Adrenal gland (tissue), 9 donors: ENCODE measurements at regions not wholly inside any gene's neighbourhood (a gene's known extent, or its start where the extent isn't known, plus 50 kb on each side); places are given as distances from the start of the nearest gene placed in this dataset.

Experiments used
- DNase-seq, 7 donors: peaks; one replicate each; pipeline ENCODE4 v3.0.0-alpha.2; 2019 to 2020
- H3K27ac ChIP-seq, 5 donors: fragments of 200-600 bp; sonication (generic) in 4 of 5; 1 replicate in 3 of 5; 2 replicates in 2 of 5; pipeline versions ENCODE4 v1.5.1 to v1.8.0; 2016 to 2020; ENCODE audit warnings: mild to moderate bottlenecking in 1 of 5
- H3K27me3 ChIP-seq: fragments of 200-600 bp; 2 replicates; pipeline ENCODE4 v1.8.0; 2021
- H3K36me3 ChIP-seq, 2 donors: fragments of 200-600 bp; replicated peaks in 1 of 2; 1 replicate in 1 of 2; 2 replicates in 1 of 2; pipeline versions ENCODE4 v1.5.1 to v1.8.0; 2018 to 2022
- H3K4me1 ChIP-seq, 2 donors: fragments of 200-600 bp; replicated peaks in 1 of 2; 1 replicate in 1 of 2; 2 replicates in 1 of 2; pipeline versions ENCODE4 v1.5.1 to v1.8.0; 2018 to 2021
- H3K4me3 ChIP-seq, 4 donors: fragments of 200-600 bp; sonication (generic) in 3 of 4; one replicate each; pipeline ENCODE4 v1.5.1; 2016 to 2018
- H3K9me3 ChIP-seq, 3 donors: fragments of 200-600 bp; sonication (generic) in 1 of 3; replicated peaks in 1 of 3; 1 replicate in 2 of 3; 2 replicates in 1 of 3; pipeline versions ENCODE4 v1.5.1 to v1.8.0; 2016 to 2021
- CTCF ChIP-seq, 6 experiments: fragments of 450-650 bp in 4 of 6; fragments of 200-600 bp in 2 of 6; sonication (generic) in 1 of 6; IDR thresholded peaks; 1 replicate in 5 of 6; 2 replicates in 1 of 6; pipeline versions ENCODE4 v1.5.1 to v1.8.0; 2016 to 2021; ENCODE audit warnings: antibody characterized with exemption in 6 of 6, mild to moderate bottlenecking in 2 of 6, moderate library complexity in 1 of 6
- POLR2A ChIP-seq, 2 donors: fragments of 450-650 bp; IDR thresholded peaks; one replicate each; pipeline ENCODE4 v1.6.1; 2017; ENCODE audit warnings: antibody characterized with exemption in 2 of 2, mild to moderate bottlenecking in 2 of 2, moderate library complexity in 1 of 2
- WGBS, 4 donors: extraction: QIAGEN DNeasy Blood & Tissue Kit in 2 of 4; methylation state at CpG; one replicate each; pipeline versions ENCODE4 v1.1.5 to v1.1.7; 2013 to 2017; 5-methylcytosine and 5-hydroxymethylcytosine counted together
- intact Hi-C, 2 donors: fragments of 100-400 bp; cut with DNase I; formaldehyde crosslinking; loops; one replicate each; pipeline versions ENCODE4 v1.14.1 to v1.15.0; 2022 to 2023
- donor health status: healthy with polysubstance abuse.
- donor health status: Bipolar disorder and iron deficiency.
- donor health status: DM: yes; HTN: yes; CAD: no.
- donor health status: DM: no; HTN: no; CAD: no.
- donor health status: DM: no; HTN: no; CAD: no.

DNA sequence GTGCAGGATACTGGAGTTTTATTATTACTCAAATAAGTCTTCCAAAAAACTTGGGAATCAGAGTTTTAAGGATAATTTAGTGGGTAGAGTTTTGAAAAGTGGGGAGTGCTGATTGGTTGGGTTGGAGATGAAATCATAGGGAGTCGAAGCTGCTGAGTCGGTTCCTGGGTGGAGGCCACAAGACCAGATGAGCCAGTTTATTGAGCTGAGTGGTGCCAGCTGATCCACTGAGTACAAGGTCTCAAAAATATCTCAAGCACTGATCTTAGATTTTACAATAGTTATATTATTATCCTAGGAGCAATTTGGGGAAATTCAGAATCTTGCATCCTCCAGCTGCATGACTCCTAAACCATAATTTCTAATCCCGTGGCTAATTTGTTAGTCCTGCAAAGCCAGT lies 804.9 kb upstream of the SEMA6A start:
- Histone ChIP-seq H3K9me3 (no peaks in the 10 kb centered on the region), H3K36me3 (no peaks in the 10 kb centered on the region), H3K4me3 (no peak overlapping the region), H3K27ac (no peak overlapping the region), H3K4me1 (no peaks in the 10 kb centered on the region), H3K27me3 (no peaks in the 10 kb centered on the region)
- intact Hi-C loops = no loop called here
- 70 to 83% (median 76%) methylated on average over 2 to 3 of the region's 3 CpGs for WGBS, 4 donors
- TF ChIP-seq CTCF (IDR thresholded peaks at IDR 0.05) = no peak
- no peak for TF ChIP-seq POLR2A (IDR thresholded peaks at IDR 0.05)
- no peak for DNase-seq

DNA sequence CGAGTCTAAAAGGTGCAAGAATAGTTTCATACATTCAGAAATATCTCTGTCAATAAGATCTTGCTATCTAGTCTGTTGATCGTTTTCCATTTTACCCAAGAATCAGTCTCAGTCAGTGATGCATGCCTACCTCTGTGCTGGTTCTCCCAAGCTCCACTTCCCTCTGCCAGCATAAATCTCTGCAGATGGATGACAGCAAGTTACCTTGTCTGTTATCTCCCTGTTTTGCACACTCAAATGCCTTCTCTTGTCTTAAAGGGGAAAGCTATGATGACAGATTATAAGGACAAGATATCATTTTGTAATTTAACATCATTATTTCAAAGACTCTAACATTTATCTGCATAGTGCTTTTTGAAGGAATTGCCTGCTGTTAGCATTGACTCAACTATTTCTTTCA lies 802.1 kb upstream of the SEMA6A start:
- Histone ChIP-seq H3K4me3 (no peak overlapping the region), H3K27me3 (no peaks in the 10 kb centered on the region), H3K36me3 (no peaks in the 10 kb centered on the region), H3K4me1 (no peaks in the 10 kb centered on the region), H3K9me3 (no peaks in the 10 kb centered on the region), H3K27ac (no peak overlapping the region)
- TF ChIP-seq CTCF (IDR thresholded peaks at IDR 0.05) = no peak
- no peak for TF ChIP-seq POLR2A (IDR thresholded peaks at IDR 0.05)
- no peak for DNase-seq
- 24 to 52% (median 37%) methylated on average over 2 of the region's 2 CpGs for WGBS, 4 donors
- intact Hi-C loops = no loop called here

DNA sequence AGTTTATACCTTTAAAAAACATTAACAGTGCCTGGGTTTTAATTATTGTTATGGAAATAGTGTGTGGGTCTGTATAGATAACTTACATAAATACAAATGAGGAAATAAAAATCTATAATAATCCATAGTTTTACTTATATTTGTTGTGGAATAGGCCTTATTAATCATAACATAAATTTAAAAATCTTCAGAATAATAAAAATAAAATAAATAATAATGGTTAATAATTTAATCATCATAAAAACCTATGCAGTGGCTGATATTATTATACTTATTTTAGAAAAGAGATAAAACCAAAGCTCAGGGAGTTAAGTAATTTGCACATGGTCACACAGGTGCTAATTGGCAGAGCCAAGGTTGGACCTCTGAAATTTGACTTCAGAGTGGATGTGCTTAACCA lies 785.3 kb upstream of the SEMA6A start:
- no peak overlapping the region for H3K4me3 ChIP-seq
- H3K27ac ChIP-seq = no peak overlapping the region
- no peaks in the 10 kb centered on the region for H3K4me1 ChIP-seq
- no peaks in the 10 kb centered on the region for H3K36me3 ChIP-seq
- H3K9me3 ChIP-seq = no peaks in the 10 kb centered on the region
- DNase-seq = no peak
- H3K27me3 ChIP-seq = no peaks in the 10 kb centered on the region
- TF ChIP-seq CTCF (IDR thresholded peaks at IDR 0.05) (no peak), POLR2A (IDR thresholded peaks at IDR 0.05) (no peak)
- intact Hi-C loops = no loop called here

DNA sequence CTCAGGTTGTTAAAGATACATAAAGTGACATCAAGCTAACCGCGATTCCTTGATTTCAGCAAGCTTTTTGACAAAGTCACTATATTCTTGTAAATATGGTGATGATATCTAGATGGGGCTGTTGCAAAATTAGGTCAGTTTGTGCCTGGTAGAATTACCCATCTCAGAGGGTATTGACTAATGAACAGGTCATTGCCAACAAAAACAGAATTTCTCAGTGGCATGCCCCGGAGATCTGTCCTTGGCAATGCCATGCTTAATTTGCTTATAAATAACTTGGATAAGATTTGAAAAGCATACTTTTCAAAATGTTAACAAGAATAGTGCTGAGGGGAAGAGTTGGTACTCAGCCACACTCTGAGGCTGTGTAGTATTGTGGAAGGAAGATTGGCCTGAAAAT lies 783.3 kb upstream of the SEMA6A start:
- H3K27ac ChIP-seq = no peak overlapping the region
- peak in 4 of 7 donors; percentile 10 to 35 (median 24) for DNase-seq
- TF ChIP-seq CTCF (IDR thresholded peaks at IDR 0.05) (no peak), POLR2A (IDR thresholded peaks at IDR 0.05) (no peak)
- intact Hi-C loops = no loop called here
- no peaks in the 10 kb centered on the region for H3K36me3 ChIP-seq
- H3K27me3 ChIP-seq = no peaks in the 10 kb centered on the region
- H3K4me1 ChIP-seq = no peaks in the 10 kb centered on the region
- no peaks in the 10 kb centered on the region for H3K9me3 ChIP-seq
- WGBS, 4 donors = 54 to 68% (median 57%) methylated on average over 3 of the region's 3 CpGs
- H3K4me3 ChIP-seq = no peak overlapping the region
